HG02884 (cell line): ENCODE measurements at regions not wholly inside any gene's neighbourhood (a gene's known extent, or its start where the extent isn't known, plus 50 kb on each side); places are given as distances from the start of the nearest gene placed in this dataset.
"Not testable (repeated sequence)": the region's sequence is repeated elsewhere in the genome, so short reads cannot be mapped to it uniquely, and the experiment has no call there.

ENCODE experiments used
- ATAC-seq: cut with Tn5 transposase; IDR thresholded peaks from one replicate; pipeline ENCODE4 v1.9.1; 2021; ENCODE audit warnings: mild to moderate bottlenecking, moderate library complexity; ENCODE audit not compliant: unreplicated experiment

- ATAC-seq = no peak
These were observed 89.9 kb upstream of the HAPLN1 start for GRCh38 chr5:83810511-83810910.

- ATAC-seq = no peak
These were observed 82.0 kb upstream of the HAPLN1 start for GRCh38 chr5:83802686-83803085.

- no peak for ATAC-seq
These were observed 79.5 kb upstream of the HAPLN1 start for GRCh38 chr5:83800201-83800600.

DNA sequence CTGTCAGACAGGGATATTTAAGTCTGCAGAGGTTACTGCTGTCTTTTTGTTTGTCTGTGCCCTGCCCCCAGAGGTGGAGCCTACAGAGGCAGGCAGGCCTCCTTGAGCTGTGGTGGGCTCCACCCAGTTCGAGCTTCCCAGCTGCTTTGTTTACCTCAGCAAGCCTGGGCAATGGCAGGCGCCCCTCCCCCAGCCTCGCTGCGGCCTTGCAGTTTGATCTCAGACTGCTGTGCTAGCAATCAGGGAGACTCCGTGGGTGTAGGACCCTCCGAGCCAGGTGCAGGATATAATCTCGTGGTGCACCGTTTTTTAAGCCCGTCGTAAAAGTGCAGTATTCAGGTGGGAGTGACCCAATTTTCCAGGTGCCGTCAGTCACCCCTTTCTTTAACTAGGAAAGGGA lies 78.4 kb upstream of the HAPLN1 start:
- ATAC-seq = not testable (repeated sequence)

DNA sequence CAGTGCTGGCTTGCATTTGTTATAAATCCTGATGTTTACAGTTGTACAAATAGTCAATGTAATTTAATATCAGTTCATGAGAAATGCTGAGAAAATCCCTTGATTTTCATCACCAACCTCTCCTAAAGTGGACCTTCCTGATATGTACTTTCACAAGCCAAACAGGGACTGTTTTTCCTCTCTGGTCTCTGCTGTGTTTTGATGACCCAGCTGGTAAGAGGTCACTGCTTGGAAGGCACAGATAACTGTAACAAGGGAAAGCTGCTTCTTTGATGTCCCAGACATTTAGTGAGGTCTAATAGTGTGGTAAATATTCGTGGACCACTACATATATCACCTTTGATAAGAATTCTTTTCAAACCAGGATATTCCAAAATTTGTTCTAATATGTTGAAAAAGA lies 68.7 kb upstream of the HAPLN1 start:
- ATAC-seq = no peak

DNA sequence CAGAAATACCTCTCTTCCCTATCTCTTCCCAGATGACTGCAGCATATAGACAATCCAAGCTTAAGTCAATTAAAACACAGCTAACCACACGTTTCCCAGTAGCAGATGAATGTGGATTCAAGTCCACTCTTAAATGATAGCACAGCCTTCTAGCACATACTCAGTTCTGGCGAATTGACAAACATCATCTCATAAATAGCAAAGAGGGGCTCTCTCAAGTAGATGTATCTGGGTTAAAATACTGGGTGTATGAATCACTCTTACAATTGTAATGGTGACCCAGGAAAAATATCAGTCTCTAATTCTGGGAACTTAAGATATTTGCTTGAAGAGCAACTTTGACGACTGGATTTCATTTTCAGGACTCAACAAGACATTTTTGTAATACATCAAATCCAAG lies 67.0 kb upstream of the HAPLN1 start:
- no peak for ATAC-seq

DNA sequence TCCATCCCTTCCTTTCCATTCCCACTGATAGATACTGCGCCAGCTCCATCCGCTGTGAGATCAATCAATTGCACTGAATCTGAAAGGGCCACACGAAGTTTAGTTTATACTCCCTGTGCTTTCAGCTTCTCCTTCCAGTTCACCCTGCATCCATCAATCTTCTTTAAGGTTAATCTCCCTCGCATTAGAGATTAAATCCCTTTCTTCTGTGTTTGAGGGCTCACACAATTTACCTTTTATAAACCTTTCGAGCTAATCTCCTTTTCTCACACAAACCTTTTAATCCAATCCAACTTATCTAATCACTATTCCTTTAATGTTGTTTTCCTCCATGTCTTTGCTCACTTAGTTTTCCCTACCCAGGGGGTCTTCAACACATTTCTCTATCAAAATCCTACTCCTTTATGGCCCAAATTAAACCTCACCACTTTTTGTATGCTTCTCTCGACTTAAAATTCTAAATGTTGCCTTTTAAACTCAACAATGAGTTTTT lies 64.6 kb upstream of the HAPLN1 start:
- ATAC-seq = no peak

GRCh38 chr5:83780699-83781350 lies 60.2 kb upstream of the HAPLN1 start:
- no peak for ATAC-seq

- no peak for ATAC-seq
These were observed 57.2 kb upstream of the HAPLN1 start for GRCh38 chr5:83777856-83778255.

GRCh38 chr5:83776437-83777031 lies 55.9 kb upstream of the HAPLN1 start:
- no peak for ATAC-seq
